Testis (tissue), 2 donors: ENCODE measurements at regions not wholly inside any gene's neighbourhood (a gene's known extent, or its start where the extent isn't known, plus 50 kb on each side); places are given as distances from the start of the nearest gene placed in this dataset.

ENCODE experiments used
- POLR2A ChIP-seq: fragments of 450-650 bp; IDR thresholded peaks from one replicate; pipeline ENCODE4 v1.6.1; 2017; ENCODE audit warnings: antibody characterized with exemption, mild to moderate bottlenecking, moderate library complexity
- TF ChIP-seq, protein P1 (sequence below), 3 experiments: fragments of 450-650 bp in 2 of 3; fragments of 200-600 bp in 1 of 3; sonication (generic) in 1 of 3; IDR thresholded peaks; one replicate each; pipeline ENCODE4 v1.5.1; 2016 to 2019; ENCODE audit warnings: antibody characterized with exemption in 3 of 3, mild to moderate bottlenecking in 2 of 3, moderate library complexity in 1 of 3

DNA sequence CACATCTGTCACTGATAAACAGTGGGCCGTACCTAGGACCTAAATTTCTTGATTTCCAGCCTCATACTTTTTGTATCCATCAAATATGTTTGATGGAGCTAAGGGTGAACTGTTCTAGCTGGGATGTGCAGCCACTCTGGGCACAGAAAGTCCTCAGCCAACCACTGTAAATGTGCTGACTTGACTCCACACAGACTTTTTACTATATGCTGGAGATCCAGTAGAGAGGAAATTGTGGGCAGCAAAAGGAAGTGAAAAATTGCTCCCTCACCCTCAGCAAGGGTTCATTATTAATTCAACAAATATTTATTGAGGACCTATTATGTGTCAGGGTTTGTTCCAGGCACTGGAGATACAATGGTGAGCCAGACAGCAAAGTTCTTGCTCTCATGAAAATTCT, 54.2 kb upstream of the AMPD3 start:
- TF ChIP-seq, protein P1, sequence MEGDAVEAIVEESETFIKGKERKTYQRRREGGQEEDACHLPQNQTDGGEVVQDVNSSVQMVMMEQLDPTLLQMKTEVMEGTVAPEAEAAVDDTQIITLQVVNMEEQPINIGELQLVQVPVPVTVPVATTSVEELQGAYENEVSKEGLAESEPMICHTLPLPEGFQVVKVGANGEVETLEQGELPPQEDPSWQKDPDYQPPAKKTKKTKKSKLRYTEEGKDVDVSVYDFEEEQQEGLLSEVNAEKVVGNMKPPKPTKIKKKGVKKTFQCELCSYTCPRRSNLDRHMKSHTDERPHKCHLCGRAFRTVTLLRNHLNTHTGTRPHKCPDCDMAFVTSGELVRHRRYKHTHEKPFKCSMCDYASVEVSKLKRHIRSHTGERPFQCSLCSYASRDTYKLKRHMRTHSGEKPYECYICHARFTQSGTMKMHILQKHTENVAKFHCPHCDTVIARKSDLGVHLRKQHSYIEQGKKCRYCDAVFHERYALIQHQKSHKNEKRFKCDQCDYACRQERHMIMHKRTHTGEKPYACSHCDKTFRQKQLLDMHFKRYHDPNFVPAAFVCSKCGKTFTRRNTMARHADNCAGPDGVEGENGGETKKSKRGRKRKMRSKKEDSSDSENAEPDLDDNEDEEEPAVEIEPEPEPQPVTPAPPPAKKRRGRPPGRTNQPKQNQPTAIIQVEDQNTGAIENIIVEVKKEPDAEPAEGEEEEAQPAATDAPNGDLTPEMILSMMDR (IDR thresholded peaks at IDR 0.05) = no peak
- no peak for TF ChIP-seq POLR2A
